ENCODE measurements at regions not wholly inside any gene's neighbourhood (a gene's known extent, or its start where the extent isn't known, plus 50 kb on each side); places are given as distances from the start of the nearest gene placed in this dataset.

- no peaks in the 10 kb centered on the region for H3K9me3 ChIP-seq
- H3K27ac ChIP-seq = no peak overlapping the region
- no peak overlapping the region for H3K4me3 ChIP-seq
- intact Hi-C loops (cut with DNase I; ENCODE audit: low total_unique reads) = no loop called here
- no peaks in the 10 kb centered on the region for H3K4me1 ChIP-seq
- DNase-seq (no peak), ATAC-seq (no peak)
- in situ Hi-C loops (cut with MboI; ENCODE audit: low sequenced_read_pairs in 4 of 4) = no loop called here
- no peak for TF ChIP-seq POLR2A (IDR thresholded peaks at IDR 0.05)
- TF ChIP-seq, protein P1, sequence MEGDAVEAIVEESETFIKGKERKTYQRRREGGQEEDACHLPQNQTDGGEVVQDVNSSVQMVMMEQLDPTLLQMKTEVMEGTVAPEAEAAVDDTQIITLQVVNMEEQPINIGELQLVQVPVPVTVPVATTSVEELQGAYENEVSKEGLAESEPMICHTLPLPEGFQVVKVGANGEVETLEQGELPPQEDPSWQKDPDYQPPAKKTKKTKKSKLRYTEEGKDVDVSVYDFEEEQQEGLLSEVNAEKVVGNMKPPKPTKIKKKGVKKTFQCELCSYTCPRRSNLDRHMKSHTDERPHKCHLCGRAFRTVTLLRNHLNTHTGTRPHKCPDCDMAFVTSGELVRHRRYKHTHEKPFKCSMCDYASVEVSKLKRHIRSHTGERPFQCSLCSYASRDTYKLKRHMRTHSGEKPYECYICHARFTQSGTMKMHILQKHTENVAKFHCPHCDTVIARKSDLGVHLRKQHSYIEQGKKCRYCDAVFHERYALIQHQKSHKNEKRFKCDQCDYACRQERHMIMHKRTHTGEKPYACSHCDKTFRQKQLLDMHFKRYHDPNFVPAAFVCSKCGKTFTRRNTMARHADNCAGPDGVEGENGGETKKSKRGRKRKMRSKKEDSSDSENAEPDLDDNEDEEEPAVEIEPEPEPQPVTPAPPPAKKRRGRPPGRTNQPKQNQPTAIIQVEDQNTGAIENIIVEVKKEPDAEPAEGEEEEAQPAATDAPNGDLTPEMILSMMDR (IDR thresholded peaks at IDR 0.05 in 4 of 5, conservative IDR thresholded peaks at IDR 0.05 in 1 of 5) = no peak
- H3K27me3 ChIP-seq = no peaks in the 10 kb centered on the region
- no peaks in the 10 kb centered on the region for H3K36me3 ChIP-seq
These were observed 108.8 kb upstream of the LRRTM4 start for GRCh38 chr2:77631007-77631406.

GRCh38 chr2:77633601-77634000 is 111.4 kb upstream of the LRRTM4 start:
- TF ChIP-seq, protein P1 (IDR thresholded peaks at IDR 0.05 in 4 of 5, conservative IDR thresholded peaks at IDR 0.05 in 1 of 5) = no peak
- TF ChIP-seq POLR2A (IDR thresholded peaks at IDR 0.05) = no peak
- Histone ChIP-seq H3K4me1 (no peaks in the 10 kb centered on the region), H3K9me3 (no peaks in the 10 kb centered on the region), H3K27me3 (no peaks in the 10 kb centered on the region), H3K36me3 (no peaks in the 10 kb centered on the region), H3K4me3 (no peak overlapping the region), H3K27ac (no peak overlapping the region)
- in situ Hi-C loops (cut with MboI; ENCODE audit: low sequenced_read_pairs in 4 of 4) (no loop called here), intact Hi-C loops (cut with DNase I; ENCODE audit: low total_unique reads) (no loop called here)
- DNase-seq (no peak), ATAC-seq (no peak)

GRCh38 chr2:77640924-77641323 is 118.7 kb upstream of the LRRTM4 start:
- in situ Hi-C loops (cut with MboI; ENCODE audit: low sequenced_read_pairs in 4 of 4) = no loop called here
- Histone ChIP-seq H3K4me1 (no peaks in the 10 kb centered on the region), H3K4me3 (no peak overlapping the region), H3K27ac (no peak overlapping the region), H3K9me3 (no peaks in the 10 kb centered on the region), H3K36me3 (no peaks in the 10 kb centered on the region), H3K27me3 (no peaks in the 10 kb centered on the region)
- DNase-seq (no peak), ATAC-seq (no peak)
- TF ChIP-seq, protein P1 (IDR thresholded peaks at IDR 0.05 in 4 of 5, conservative IDR thresholded peaks at IDR 0.05 in 1 of 5) = no peak
- TF ChIP-seq POLR2A (IDR thresholded peaks at IDR 0.05) = no peak
- intact Hi-C loops (cut with DNase I; ENCODE audit: low total_unique reads) = no loop called here

DNA sequence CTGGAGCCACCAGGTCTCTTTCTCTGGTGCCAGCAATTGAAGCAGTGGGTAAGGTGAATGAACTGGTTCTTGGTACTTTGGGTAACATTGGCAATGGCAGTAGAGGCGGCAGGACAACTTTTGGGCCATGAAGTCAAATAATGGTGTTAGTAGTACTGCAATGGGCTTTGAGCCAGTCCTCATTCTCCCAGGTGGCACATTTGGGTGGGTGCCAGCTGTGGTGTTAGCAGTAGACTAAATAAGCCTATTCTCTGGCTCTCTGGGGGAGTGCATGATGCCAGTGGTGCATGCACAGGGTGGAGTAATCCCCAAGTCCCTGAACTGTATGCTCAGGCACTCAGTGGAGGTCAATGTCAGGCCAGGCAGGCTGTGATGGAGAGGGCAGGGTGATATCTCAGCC is 120.2 kb upstream of the LRRTM4 start:
- no peak for ATAC-seq
- no peaks in the 10 kb centered on the region for H3K27me3 ChIP-seq
- no peak overlapping the region for H3K4me3 ChIP-seq
- no peak overlapping the region for H3K27ac ChIP-seq
- H3K36me3 ChIP-seq = no peaks in the 10 kb centered on the region
- no peaks in the 10 kb centered on the region for H3K4me1 ChIP-seq
- TF ChIP-seq, protein P1 (IDR thresholded peaks at IDR 0.05 in 4 of 5, conservative IDR thresholded peaks at IDR 0.05 in 1 of 5) = no peak
- TF ChIP-seq POLR2A (IDR thresholded peaks at IDR 0.05) = no peak
- no peaks in the 10 kb centered on the region for H3K9me3 ChIP-seq
- in situ Hi-C loops (cut with MboI; ENCODE audit: low sequenced_read_pairs in 4 of 4) = no loop called here
- intact Hi-C loops (cut with DNase I; ENCODE audit: low total_unique reads) = no loop called here
- DNase-seq = no peak

DNA sequence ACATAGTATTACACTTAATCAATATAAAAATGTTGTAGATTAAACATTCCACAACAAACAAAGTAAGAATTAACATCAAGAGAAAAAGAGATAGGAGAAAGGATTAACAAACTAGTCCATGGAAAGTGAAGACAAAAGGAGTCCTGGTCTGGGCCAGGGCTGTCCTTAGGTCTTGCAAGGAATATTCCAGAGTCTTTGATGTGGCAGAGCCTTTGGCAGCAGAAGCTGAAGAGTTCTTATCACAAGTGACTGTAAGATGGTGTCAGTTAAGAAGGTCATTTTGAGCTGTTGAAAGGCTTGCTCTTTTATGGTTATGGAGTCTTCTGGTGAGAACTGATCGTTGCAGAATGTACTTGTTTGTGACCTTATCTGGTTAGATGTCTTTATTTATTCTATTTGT is 127.7 kb upstream of the LRRTM4 start:
- no peak for TF ChIP-seq POLR2A (IDR thresholded peaks at IDR 0.05)
- TF ChIP-seq, protein P1 (IDR thresholded peaks at IDR 0.05 in 4 of 5, conservative IDR thresholded peaks at IDR 0.05 in 1 of 5) = no peak
- intact Hi-C loops (cut with DNase I; ENCODE audit: low total_unique reads) = no loop called here

More for the DNA sequence above, 127.7 kb upstream of the LRRTM4 start:
- in situ Hi-C loops (cut with MboI; ENCODE audit: low sequenced_read_pairs in 4 of 4) = no loop called here
- Histone ChIP-seq H3K4me1 (no peaks in the 10 kb centered on the region), H3K27ac (no peak overlapping the region), H3K9me3 (no peaks in the 10 kb centered on the region), H3K4me3 (no peak overlapping the region), H3K27me3 (no peaks in the 10 kb centered on the region), H3K36me3 (no peaks in the 10 kb centered on the region)
- no peak for ATAC-seq
- DNase-seq = no peak
